Psoas muscle (tissue), 7 donors: ENCODE measurements at regions not wholly inside any gene's neighbourhood (a gene's known extent, or its start where the extent isn't known, plus 50 kb on each side); places are given as distances from the start of the nearest gene placed in this dataset.
A peak's percentile ranks its signal among the peaks of the same experiment; 100 is the strongest.
"Not testable (repeated sequence)": the region's sequence is repeated elsewhere in the genome, so short reads cannot be mapped to it uniquely, and the experiment has no call there.

ENCODE experiments used
- ATAC-seq, 4 donors: fragments of 200-7000 bp; cut with Tn5 transposase; one replicate each; pipeline ENCODE4 v1.9.1; 2020; ENCODE audit warnings: moderate library complexity in 3 of 4, mild to moderate bottlenecking in 2 of 4
- DNase-seq, 2 donors: peaks; one replicate each; pipeline ENCODE4 v3.0.0-alpha.2; 2020
- H3K27ac ChIP-seq: fragments of 200-600 bp; one replicate; pipeline ENCODE4 v1.8.0; 2022
- H3K27me3 ChIP-seq, 3 donors: fragments of 200-600 bp in 1 of 3; one replicate each; pipeline versions ENCODE4 v1.6.1 to v1.8.0; 2013 to 2022; ENCODE audit warnings: low read length in 2 of 3, mild to moderate bottlenecking in 2 of 3, moderate library complexity in 1 of 3; ENCODE audit not compliant: insufficient read depth in 3 of 3
- H3K36me3 ChIP-seq, 2 donors: fragments of 200-600 bp in 1 of 2; one replicate each; pipeline versions ENCODE4 v1.6.1 to v1.8.0; 2013 to 2022; ENCODE audit warnings: low read depth in 1 of 2, mild to moderate bottlenecking in 1 of 2, moderate library complexity in 1 of 2; ENCODE audit not compliant: insufficient read depth in 1 of 2
- H3K4me1 ChIP-seq: fragments of 200-600 bp; one replicate; pipeline ENCODE4 v1.8.0; 2022
- H3K4me3 ChIP-seq: fragments of 200-600 bp; one replicate; pipeline ENCODE4 v1.8.0; 2022; ENCODE audit warnings: mild to moderate bottlenecking
- H3K9me3 ChIP-seq: fragments of 200-600 bp; one replicate; pipeline ENCODE4 v1.8.0; 2022
- WGBS, 3 donors: extraction: QIAGEN DNeasy Blood & Tissue Kit; methylation state at CpG; one replicate each; pipeline versions ENCODE4 v1.1.6 to v1.1.7; 2013; 5-methylcytosine and 5-hydroxymethylcytosine counted together
- intact Hi-C, 2 donors: fragments of 100-400 bp; cut with DNase I; formaldehyde crosslinking; loops; one replicate each; pipeline versions ENCODE4 v1.11.0 to v1.14.2; 2022
- TF ChIP-seq, protein P1 (sequence below): fragments of 200-600 bp; IDR thresholded peaks from one replicate; pipeline ENCODE4 v1.8.0; 2022; ENCODE audit warnings: antibody characterized with exemption
- donor health status: healthy with polysubstance abuse.
- donor health status: DM: no; HTN: no; CAD: no; lungs with moderate emphysema.
- donor health status: Bipolar disorder and iron deficiency.
- donor health status: healthy.
- donor health status: DM: yes; HTN: yes; CAD: no.
- donor health status: DM: no; HTN: no; CAD: no.
- donor health status: DM: yes; HTN: yes; CAD: no.

DNA sequence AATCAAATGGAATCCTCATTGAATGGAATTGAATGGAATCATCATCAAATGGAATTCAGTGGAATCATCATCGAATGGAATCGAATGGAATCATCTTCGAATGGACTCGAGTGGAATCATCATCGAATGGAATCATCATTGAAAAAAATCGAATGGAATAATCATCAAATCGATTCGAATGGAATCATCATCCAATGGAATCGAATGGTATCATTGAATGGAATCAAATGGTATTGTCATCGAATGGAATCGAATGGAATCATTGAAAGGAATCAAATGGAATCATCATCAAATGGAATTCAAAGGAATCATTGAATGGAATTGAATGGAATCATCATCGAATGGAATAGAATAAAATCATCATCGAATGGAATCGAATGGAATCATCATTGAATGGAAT, 619.3 kb downstream of the TP53TG3F start:
- TF ChIP-seq, protein P1, sequence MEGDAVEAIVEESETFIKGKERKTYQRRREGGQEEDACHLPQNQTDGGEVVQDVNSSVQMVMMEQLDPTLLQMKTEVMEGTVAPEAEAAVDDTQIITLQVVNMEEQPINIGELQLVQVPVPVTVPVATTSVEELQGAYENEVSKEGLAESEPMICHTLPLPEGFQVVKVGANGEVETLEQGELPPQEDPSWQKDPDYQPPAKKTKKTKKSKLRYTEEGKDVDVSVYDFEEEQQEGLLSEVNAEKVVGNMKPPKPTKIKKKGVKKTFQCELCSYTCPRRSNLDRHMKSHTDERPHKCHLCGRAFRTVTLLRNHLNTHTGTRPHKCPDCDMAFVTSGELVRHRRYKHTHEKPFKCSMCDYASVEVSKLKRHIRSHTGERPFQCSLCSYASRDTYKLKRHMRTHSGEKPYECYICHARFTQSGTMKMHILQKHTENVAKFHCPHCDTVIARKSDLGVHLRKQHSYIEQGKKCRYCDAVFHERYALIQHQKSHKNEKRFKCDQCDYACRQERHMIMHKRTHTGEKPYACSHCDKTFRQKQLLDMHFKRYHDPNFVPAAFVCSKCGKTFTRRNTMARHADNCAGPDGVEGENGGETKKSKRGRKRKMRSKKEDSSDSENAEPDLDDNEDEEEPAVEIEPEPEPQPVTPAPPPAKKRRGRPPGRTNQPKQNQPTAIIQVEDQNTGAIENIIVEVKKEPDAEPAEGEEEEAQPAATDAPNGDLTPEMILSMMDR: no peak
- 75 to 78% (median 75%) methylated on average over 14 of the region's 14 CpGs for whole genome bisulfite sequencing, 3 donors
- Histone ChIP-seq H3K36me3 (no peaks in the 10 kb centered on the region), H3K9me3 (peaks cover 72% of the 10 kb centered on the region), H3K27ac (no peak overlapping the region), H3K4me1 (no peaks in the 10 kb centered on the region), H3K27me3 (no peaks in the 10 kb centered on the region), H3K4me3 (no peak overlapping the region)
- no peak for ATAC-seq
- no peak for DNase-seq
- intact Hi-C loops: no loop called here

GRCh38 chr16:34085038-34085437, 625.6 kb downstream of the TP53TG3F start:
- ATAC-seq: peak in 1 of 4 donors; percentile 49
- H3K9me3 ChIP-seq: peaks cover 64% of the 10 kb centered on the region
- DNase-seq, intact Hi-C loops, H3K27me3 ChIP-seq, H3K36me3 ChIP-seq, H3K27ac ChIP-seq, H3K4me1 ChIP-seq, H3K4me3 ChIP-seq: not testable (repeated sequence)
- WGBS, 3 donors: 55 to 64% (median 60%) methylated on average over 5 of the region's 5 CpGs

GRCh38 chr16:34095006-34095405, 635.6 kb downstream of the TP53TG3F start:
- DNase-seq, intact Hi-C loops, ATAC-seq, H3K27ac ChIP-seq, H3K4me1 ChIP-seq, H3K27me3 ChIP-seq, H3K36me3 ChIP-seq, H3K4me3 ChIP-seq: not testable (repeated sequence)
- WGBS, 3 donors: 83 to 84% (median 84%) methylated on average over 14 of the region's 14 CpGs
- H3K9me3 ChIP-seq: peaks cover 26% of the 10 kb centered on the region

DNA sequence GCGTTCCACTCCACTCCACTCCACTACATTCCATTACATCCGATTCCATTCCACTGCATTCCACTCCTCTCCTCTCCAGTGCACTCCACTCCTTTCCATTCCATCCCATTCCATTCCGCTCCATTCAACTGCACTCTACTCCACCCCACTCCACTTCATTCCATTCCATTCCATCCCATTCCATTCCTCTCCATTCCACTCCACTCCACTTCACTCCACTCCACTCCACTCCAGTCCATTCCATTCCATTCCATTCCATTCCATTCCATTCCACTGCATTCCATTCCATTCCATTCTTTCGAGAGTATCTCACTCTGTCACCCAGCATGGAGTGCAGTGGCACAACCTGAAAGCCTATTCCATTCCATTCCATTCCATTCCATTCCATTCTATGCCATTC, 637.5 kb downstream of the TP53TG3F start:
- H3K4me1 ChIP-seq, H3K9me3 ChIP-seq, H3K27me3 ChIP-seq, H3K27ac ChIP-seq, intact Hi-C loops, DNase-seq, H3K4me3 ChIP-seq, H3K36me3 ChIP-seq: not testable (repeated sequence)
- WGBS, 3 donors: 62 to 69% (median 66%) methylated on average over 4 of the region's 4 CpGs
- peak in 1 of 4 donors; percentile 21 for ATAC-seq

- H3K36me3 ChIP-seq, H3K27me3 ChIP-seq, H3K4me3 ChIP-seq, H3K27ac ChIP-seq, DNase-seq, intact Hi-C loops, H3K4me1 ChIP-seq, H3K9me3 ChIP-seq: not testable (repeated sequence)
- 74 to 86% (median 78%) methylated on average over 3 of the region's 3 CpGs for WGBS, 3 donors
- peak in 1 of 4 donors; percentile 27 for ATAC-seq
Observed at GRCh38 chr16:34097326-34097725, 637.9 kb downstream of the TP53TG3F start.

DNA sequence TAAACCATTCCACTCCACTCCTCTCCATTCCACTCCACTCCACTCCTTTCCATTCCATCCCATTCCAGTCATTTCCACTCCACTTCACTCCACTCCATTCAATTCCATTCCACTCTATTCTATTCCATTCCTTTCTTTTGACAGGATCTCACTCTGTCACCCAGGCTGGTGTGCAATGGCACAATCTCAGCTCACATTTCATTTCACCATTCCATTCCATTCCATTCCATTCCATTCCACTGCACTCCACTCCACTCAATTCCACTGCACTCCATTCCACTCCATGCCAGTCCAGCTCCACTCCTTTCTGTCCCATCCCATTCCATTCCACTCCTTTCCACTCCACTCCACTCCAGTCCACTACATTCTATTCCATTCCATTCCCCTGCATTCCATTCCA, 638.6 kb downstream of the TP53TG3F start:
- intact Hi-C loops, ATAC-seq, DNase-seq, H3K36me3 ChIP-seq, H3K9me3 ChIP-seq, H3K4me3 ChIP-seq, H3K27me3 ChIP-seq, H3K4me1 ChIP-seq, H3K27ac ChIP-seq: not testable (repeated sequence)

GRCh38 chr16:34099028-34099427, 639.6 kb downstream of the TP53TG3F start:
- intact Hi-C loops, H3K4me3 ChIP-seq, DNase-seq, ATAC-seq, H3K36me3 ChIP-seq, H3K4me1 ChIP-seq, H3K27ac ChIP-seq, H3K27me3 ChIP-seq, H3K9me3 ChIP-seq: not testable (repeated sequence)
- whole genome bisulfite sequencing, 3 donors: 26 to 36% (median 27%) methylated on average over 2 of the region's 2 CpGs
